ENCODE measurements at regions not wholly inside any gene's neighbourhood (a gene's known extent, or its start where the extent isn't known, plus 50 kb on each side); places are given as distances from the start of the nearest gene placed in this dataset.
"Not testable (repeated sequence)": the region's sequence is repeated elsewhere in the genome, so short reads cannot be mapped to it uniquely, and the experiment has no call there.

GRCh38 chr16:86716649-86717048 lies 138.3 kb downstream of the FOXL1 start:
- DNase-seq (ENCODE audit: low read depth) = no peak

- DNase-seq (ENCODE audit: low read depth) = no peak
These were observed 139.8 kb downstream of the FOXL1 start for GRCh38 chr16:86718118-86718517.

GRCh38 chr16:86722970-86723369 lies 144.6 kb downstream of the FOXL1 start:
- DNase-seq (ENCODE audit: low read depth) = no peak

GRCh38 chr16:86723689-86724088 lies 145.3 kb downstream of the FOXL1 start:
- no peak for DNase-seq (ENCODE audit: low read depth)

- DNase-seq (ENCODE audit: low read depth) = no peak
These were observed 147.1 kb downstream of the FOXL1 start for GRCh38 chr16:86725401-86725800.

- no peak for DNase-seq (ENCODE audit: low read depth)
These were observed 148.0 kb downstream of the FOXL1 start for GRCh38 chr16:86726340-86726739.

- no peak for DNase-seq (ENCODE audit: low read depth)
These were observed 148.8 kb downstream of the FOXL1 start for GRCh38 chr16:86727131-86727530.

GRCh38 chr16:86727632-86728031 lies 149.3 kb downstream of the FOXL1 start:
- DNase-seq (ENCODE audit: low read depth) = no peak

GRCh38 chr16:86729686-86730085 lies 151.3 kb downstream of the FOXL1 start:
- DNase-seq (ENCODE audit: low read depth) = no peak

GRCh38 chr16:86730086-86730485 lies 151.7 kb downstream of the FOXL1 start:
- no peak for DNase-seq (ENCODE audit: low read depth)

GRCh38 chr16:86730597-86730996 lies 152.2 kb downstream of the FOXL1 start:
- DNase-seq (ENCODE audit: low read depth) = no peak

GRCh38 chr16:86732621-86733295 lies 154.4 kb downstream of the FOXL1 start:
- no peak for DNase-seq (ENCODE audit: low read depth)

- DNase-seq (ENCODE audit: low read depth) = no peak
These were observed 155.4 kb downstream of the FOXL1 start for GRCh38 chr16:86733546-86734254.

GRCh38 chr16:86734543-86735460 lies 156.5 kb downstream of the FOXL1 start:
- no peak for DNase-seq (ENCODE audit: low read depth)

- no peak for DNase-seq (ENCODE audit: low read depth)
These were observed 157.4 kb downstream of the FOXL1 start for GRCh38 chr16:86735727-86736126.

- DNase-seq (ENCODE audit: low read depth) = no peak
These were observed 158.2 kb downstream of the FOXL1 start for GRCh38 chr16:86736502-86736901.

GRCh38 chr16:86737083-86737482 lies 158.7 kb downstream of the FOXL1 start:
- DNase-seq (ENCODE audit: low read depth) = no peak

GRCh38 chr16:86738322-86738721 lies 160.0 kb downstream of the FOXL1 start:
- DNase-seq (ENCODE audit: low read depth) = not testable (repeated sequence)

- no peak for DNase-seq (ENCODE audit: low read depth)
These were observed 160.8 kb downstream of the FOXL1 start for GRCh38 chr16:86739178-86739577.

- no peak for DNase-seq (ENCODE audit: low read depth)
These were observed 161.5 kb downstream of the FOXL1 start for GRCh38 chr16:86739808-86740207.

GRCh38 chr16:86740298-86740697 lies 161.9 kb downstream of the FOXL1 start:
- no peak for DNase-seq (ENCODE audit: low read depth)

- no peak for DNase-seq (ENCODE audit: low read depth)
These were observed 162.8 kb downstream of the FOXL1 start for GRCh38 chr16:86740906-86741799.
